ENCODE measurements at regions not wholly inside any gene's neighbourhood (a gene's known extent, or its start where the extent isn't known, plus 50 kb on each side); places are given as distances from the start of the nearest gene placed in this dataset.

- DNase-seq (ENCODE audit: low spot score), result peak; percentile 18
These were observed 265.9 kb downstream of the TJP1 start for GRCh38 chr15:29556380-29556779.

DNA sequence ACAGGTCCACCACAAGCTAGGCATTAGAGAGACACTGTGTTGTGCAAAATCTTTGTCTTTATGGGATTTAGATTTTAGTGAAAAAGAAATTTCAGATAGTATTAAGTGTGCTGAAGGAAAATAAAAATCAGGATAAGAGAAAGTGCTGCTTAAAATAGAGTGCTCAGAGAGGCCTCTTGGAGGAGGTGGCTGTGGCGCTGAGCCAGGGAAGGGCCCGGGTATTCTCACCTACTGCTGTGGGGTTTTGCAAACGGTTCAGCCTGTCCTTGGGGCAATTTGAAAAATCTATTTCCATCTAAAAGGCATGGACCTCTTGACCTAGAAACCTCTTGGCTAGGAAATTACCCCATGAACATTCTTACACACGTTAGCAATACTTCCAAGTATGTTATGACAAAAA is 267.7 kb downstream of the TJP1 start:
- no peak for DNase-seq (ENCODE audit: low spot score)

DNA sequence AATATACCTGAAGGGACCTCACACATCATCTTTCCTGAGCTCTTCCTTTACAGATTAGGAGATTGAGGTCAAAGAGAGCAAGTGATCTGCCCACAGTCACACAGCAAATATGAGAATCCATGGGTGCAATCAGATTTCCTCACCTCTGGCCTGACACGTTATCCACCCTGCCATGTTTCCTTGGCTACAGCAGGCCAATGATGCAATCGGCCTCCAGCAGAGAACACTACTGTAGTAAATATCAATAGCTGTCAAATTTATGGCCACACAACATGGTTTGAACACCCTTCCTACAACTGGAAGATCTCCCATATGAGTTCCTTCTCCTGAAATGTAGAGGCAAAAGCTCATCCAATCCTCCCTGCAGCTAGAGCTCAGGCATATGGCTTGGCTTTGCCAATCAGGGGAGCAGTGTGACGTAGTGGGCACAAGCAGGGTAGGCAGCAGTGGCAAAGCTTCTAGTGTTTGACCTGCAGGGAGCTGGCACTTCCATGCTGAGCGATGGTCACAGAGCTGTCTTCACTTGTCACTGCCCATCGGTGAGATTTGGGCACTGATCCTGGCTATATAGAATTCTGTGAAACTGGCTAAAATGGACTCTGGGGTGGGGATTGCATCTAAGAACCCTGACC is 271.3 kb downstream of the TJP1 start:
- no peak for DNase-seq (ENCODE audit: low spot score)

DNA sequence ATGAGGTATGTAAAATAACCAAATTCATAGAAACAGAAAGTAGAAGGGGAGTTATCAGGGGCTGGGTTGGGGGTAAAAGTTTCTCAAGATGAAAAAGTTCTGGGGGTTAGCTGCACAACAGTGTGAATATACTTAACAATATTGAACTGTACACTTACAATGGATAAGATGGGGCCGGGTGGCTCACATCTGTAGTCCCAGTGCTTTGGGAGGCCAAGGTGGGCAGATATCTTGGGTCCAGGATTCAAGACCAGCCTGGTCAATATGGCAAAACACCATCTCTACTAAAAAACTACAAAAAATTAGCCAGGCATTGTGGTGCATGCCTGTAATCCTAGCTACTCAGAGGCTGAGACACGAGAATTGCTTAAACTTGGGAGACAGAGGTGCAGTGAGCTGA is 274.3 kb downstream of the TJP1 start:
- DNase-seq (ENCODE audit: low spot score), result no peak

DNA sequence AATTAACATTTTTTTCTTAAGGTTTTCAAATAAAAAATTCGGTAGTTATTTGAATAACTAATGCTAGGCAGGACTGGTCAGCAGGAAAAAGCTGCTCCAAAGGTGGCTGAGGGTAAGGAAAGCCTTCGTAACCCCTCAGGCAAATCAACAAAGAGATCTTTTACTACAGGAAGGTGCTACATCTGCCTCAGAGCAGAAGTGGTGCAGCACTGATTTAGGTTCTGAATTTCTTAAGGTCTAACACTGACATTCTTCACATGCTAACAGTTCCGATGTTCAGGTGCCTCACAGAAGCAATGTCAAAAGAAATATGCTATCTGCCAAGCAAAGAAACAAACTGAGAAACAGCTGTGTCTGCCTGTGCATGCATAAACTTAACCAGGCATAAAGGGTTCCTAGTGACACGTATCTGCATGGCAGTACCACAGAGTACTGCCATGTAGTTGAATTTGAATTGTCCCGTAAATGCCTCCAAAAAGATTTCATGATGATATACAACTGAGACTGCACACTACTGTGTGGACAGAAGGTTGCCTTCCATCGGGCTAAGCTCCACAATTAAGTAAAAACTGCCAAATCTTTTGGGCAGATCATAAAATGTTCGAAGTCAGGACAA is 275.0 kb upstream of the NSMCE3 start:
- DNase-seq (ENCODE audit: low spot score), result no peak

DNA sequence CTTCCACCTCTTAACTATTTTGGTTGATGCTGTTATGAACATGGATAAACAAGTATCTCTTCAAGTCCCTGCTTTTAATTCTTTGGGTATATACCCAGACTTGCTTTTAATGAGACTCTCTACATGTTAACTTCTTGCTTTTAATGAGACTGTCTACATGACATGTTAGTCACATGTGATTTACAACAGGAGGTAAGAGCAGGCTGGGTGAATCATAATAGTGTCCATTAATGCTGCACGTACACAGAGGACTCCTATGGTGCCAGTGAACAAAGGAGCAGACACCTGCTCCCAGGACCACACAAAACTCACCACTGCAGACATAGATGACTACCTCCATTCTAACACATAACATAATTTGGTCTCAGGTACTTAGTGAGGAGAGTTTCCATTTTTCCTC is 273.4 kb upstream of the NSMCE3 start:
- no peak for DNase-seq (ENCODE audit: low spot score)

DNA sequence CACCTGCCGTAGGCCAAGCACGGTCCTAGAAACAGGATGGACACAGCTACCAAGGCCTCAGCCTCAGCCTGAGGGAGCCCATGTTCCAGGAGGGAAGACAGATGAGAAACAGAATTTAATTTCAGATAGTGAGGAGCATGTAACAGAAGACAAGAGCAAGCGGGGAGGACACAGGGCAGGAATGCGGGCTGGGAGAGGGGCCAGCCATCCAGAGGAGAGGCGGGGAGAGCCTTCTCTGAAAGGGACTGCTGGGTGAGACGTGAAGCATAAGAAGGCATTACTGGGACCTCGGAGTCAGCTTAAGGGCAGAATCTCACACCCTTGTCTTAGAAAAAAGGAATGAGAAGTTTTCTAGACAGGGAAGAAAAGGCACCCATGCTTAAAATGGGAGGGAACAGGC is 271.7 kb upstream of the NSMCE3 start:
- DNase-seq (ENCODE audit: low spot score), result no peak

GRCh38 chr15:29540479-29540878 is 270.9 kb upstream of the NSMCE3 start:
- DNase-seq (ENCODE audit: low spot score), result no peak

- DNase-seq (ENCODE audit: low spot score), result no peak
These were observed 270.1 kb upstream of the NSMCE3 start for GRCh38 chr15:29539736-29540135.

DNA sequence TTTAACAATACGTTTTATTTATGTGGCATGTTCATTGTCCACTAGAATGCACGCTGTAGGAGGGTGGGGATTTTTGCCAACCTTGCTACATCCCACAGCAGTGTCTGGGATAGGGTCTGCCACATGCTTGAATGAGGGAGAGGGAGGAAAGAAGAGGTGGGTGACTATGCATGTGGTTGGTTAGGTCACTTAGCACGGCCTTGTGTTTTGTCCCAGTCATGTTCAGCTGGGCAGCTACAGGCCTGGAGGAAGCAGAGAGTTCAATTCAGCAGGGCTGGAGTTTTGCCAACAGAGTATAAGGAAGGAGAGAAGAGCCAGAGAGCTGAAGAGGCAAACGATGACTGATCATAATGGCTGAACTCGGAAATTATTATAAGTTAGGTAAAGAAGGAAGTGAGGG is 268.4 kb upstream of the NSMCE3 start:
- DNase-seq (ENCODE audit: low spot score), result peak; percentile 32

DNA sequence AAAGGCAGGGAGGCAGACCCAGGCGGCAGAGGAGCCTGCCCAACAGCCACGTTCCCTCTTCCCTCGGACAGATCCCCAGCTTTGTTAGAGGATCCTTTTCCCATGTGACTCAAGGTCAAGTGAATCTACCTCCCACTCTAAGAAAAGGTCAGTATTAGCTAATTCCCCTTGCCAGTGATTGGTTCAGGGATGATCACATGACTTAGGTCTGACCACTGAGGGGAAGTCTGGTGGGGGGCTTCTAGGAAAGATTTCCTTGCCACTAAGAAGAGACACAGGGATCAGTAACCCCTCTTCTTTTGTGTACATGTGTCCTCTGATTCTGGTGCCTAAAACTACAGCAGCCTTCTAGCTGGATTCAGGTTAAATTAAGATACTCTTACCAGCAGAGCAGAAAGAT is 266.3 kb upstream of the NSMCE3 start:
- no peak for DNase-seq (ENCODE audit: low spot score)

- peak; percentile 54 for DNase-seq (ENCODE audit: low spot score)
These were observed 264.8 kb upstream of the NSMCE3 start for GRCh38 chr15:29534378-29534777.

- DNase-seq (ENCODE audit: low spot score), result peak; percentile 35
These were observed 264.0 kb upstream of the NSMCE3 start for GRCh38 chr15:29533647-29534046.

GRCh38 chr15:29532296-29532695 is 262.7 kb upstream of the NSMCE3 start:
- DNase-seq (ENCODE audit: low spot score), result no peak

GRCh38 chr15:29530966-29531365 is 261.3 kb upstream of the NSMCE3 start:
- DNase-seq (ENCODE audit: low spot score), result no peak

- DNase-seq (ENCODE audit: low spot score), result no peak
These were observed 259.4 kb upstream of the NSMCE3 start for GRCh38 chr15:29529043-29529442.

GRCh38 chr15:29528276-29528675 is 258.7 kb upstream of the NSMCE3 start:
- no peak for DNase-seq (ENCODE audit: low spot score)

GRCh38 chr15:29526802-29527201 is 257.2 kb upstream of the NSMCE3 start:
- DNase-seq (ENCODE audit: low spot score), result no peak

DNA sequence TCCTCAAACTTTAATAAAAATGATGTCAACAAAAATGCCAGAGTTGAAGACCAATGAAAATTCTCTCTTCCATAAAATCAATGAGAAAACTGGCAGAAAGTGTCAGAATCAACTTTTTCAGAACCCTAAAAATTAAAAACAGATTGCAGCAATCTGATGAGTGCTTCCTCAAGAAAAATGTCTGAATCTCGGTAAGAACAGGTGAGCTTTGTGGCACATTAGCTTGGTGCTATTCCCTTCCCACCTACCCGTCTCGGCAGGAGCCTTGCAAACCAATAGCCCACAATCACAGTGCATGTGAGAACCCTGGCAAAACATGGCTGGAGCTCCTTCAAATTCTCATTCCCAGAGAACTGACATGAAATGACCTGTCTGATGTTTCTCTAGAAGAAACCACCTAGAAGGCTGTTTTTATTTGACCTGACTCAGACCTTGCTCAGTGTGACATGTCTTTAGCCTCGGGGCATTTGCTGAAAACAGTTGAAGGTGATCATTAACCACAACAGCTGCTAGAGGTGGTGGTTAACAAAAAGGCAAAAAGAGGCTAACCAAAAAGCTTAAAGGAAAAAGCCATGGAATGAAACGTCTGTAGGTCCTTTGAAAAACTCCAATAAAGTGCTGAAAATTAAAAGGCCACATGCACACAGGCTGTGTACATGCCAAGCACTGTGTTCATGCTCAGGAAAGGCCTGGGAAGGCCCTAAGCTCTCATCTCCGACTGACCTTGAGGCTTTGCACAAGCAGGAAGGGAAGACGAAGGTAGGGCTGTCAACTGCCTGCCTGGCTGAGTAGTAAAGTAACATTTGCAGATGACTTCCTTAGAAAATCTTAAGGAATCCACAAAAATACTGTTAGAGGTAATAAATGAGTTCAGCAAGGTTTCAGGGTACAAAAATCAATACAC is 253.0 kb upstream of the NSMCE3 start:
- DNase-seq (ENCODE audit: low spot score), result no peak

DNA sequence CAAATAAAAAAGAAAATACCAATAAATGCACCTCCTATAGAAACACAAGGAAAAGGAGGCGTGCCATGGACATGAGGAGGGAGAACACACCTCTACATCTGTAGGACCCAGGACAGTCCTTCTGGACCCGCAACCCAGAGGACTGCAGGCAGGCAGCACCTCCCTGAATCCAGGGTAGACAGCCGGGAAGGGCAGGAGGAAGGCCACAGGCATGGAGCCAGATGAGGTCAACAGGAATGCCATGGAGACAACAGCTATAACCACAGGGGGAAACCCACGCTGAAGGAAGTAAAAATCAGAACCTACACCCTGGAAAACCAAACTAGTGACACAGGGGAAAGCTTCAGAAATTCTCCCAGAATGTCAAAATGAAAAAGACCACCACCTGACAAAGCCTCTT is 248.8 kb upstream of the NSMCE3 start:
- DNase-seq (ENCODE audit: low spot score), result no peak

- DNase-seq (ENCODE audit: low spot score), result no peak
These were observed 248.2 kb upstream of the NSMCE3 start for GRCh38 chr15:29517829-29518228.

DNA sequence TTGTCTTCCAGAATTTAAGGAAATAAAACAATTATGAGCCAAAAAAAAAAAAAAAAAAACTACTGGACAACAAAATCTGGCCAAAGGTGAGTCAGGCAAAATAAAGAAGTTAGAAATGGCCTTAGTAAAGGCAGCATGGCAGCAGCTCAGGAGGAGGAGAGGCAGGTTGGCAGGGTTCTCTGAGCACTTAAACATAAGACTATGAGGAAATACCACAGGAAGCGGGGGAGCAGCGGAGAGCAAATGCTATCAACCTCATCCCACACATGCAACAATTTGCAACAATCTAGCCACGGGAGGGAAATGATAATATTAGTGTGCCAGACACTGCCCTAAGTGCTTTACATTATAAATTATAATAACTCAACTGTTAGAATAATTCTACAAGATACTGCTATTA is 247.3 kb upstream of the NSMCE3 start:
- DNase-seq (ENCODE audit: low spot score), result no peak

DNA sequence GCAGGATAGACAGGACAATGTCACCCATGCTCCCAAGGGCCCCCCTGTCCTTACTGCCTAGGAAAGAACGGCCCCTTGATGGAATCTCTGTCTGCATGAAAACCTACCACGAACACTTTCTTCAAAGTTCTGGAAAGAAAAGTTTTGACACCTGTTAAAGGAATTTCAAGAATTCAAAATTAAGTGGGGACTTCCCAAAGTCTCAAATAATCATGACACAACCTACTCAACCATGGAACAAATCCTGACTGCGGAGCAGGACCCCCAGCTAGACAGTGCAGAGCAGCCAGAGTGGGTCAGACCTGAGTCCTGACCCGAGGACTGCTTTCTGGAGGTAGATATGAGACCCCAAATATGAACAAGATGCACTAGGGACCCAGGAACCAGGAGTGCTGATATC is 245.3 kb upstream of the NSMCE3 start:
- DNase-seq (ENCODE audit: low spot score), result no peak
